Medulla oblongata (tissue), 1 donor: ENCODE measurements at regions not wholly inside any gene's neighbourhood (a gene's known extent, or its start where the extent isn't known, plus 50 kb on each side); places are given as distances from the start of the nearest gene placed in this dataset.

Experiments
- DNase-seq: peaks from one replicate; pipeline ENCODE4 v3.0.0-alpha.2; 2015; ENCODE audit errors: extremely low spot score

DNA sequence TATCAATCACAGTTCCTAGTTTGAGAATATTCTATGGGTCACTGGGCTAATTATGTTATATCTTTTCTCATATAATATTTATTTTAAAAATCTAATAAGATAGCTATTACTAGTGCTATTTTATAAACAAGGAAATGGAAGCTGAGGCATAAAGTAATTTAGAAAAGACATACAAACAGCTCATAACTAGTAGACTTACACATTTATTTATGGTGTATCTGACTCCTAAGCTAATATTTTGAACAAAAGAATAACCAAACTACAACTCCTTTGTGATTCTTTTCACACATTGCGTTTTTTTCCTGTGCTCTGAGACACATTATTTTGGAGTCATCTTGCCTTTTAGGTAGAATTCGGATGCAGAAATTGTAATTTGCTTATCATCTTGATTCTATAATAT lies 742.0 kb upstream of the LRRTM4 start:
- no peak for DNase-seq

DNA sequence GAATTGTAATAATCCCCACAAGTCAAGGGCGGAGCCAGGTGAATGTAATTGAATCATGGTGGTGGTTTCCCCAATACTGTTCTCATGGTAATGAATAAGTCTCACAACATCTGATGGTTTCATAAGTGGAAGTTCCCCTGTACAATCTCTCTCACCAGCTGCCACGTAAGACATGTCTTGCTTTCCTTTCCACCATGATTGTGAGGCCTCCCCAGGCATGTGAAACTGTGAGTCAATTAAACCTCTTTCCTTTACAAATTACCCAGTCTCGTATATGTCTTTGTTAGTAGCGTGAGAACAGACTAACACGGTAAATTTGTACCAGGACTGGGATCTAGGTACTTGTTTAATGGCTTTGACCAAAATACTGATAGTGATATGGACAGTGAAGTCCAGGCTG lies 744.3 kb upstream of the REG3G start:
- DNase-seq: no peak

DNA sequence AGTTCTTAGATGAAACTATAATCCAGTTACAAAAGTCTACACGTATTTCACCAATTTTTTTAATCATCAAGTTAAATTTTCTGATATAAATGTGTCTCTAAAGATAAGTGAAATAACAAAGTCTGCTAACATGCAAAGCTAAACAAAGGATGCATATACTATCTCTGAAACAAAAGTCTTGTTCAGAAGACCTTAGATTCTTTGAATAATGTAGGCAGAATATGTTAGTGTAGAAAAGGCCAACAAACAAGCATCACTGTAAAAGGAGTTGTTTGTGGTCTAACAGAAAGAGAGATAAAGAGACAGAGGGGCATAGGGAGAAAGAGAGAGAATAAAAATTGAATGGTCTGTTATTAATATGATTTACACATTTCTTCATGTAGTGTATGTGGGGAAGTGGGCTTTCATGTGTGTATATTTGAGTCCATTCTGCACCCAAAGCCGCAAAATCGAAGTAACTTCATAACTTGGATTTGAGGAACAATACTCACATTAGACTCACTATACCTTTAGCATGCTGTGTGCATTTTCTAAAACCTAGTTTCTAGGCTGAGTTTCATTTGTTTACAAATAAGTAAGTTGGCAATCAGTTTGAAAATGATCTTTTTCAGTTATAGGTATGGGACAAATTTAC lies 734.8 kb upstream of the REG3G start:
- peak; percentile 54 for DNase-seq

DNA sequence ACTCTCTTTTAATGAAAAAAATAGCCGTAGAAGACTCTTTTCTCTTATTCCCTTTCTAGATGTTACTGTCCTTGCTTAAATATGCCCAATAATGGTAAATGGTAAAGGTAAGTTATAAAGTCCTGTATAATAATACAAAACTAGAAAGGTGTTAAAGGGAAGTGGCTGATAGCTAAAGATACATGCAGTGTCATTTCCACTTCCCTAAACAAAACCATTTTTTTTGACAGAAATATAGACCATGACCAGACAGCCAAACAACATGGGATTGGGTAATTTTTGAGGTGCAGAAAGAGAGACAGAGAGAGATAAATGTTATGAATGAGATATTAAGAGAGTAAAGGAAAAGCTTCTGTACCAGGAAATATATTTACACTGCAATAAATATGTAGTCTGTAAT lies 731.7 kb upstream of the REG3G start:
- no peak for DNase-seq

DNA sequence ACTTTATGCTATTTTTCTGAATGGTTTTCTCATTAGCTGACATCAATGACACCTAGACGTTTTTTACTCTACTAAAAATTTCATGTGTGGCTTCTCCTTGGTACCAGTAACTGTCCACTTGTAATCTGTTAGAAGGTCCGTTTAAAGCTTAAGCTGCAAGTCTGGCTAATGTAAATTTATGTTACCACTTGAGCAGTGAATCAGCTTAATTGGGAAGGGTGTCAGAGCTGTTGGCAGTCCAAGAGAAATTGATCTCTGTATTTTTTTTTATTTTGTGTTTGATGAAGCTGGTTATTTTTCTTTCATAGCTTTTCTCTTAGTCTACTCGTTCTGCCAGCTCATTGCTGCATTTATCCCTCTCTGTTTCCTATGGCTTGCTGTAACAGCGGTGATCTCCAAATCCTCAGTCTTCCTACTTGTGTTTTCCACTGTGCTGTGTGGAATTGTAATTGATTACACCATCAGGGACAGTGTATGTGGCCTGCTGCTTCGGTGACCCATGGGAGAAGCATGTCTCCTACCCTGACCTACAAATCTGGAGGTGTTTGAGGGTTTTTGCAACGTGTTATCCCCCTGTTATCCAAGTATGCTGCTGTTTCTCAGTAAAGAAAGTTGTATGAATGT lies 724.2 kb upstream of the REG3G start:
- DNase-seq: no peak

DNA sequence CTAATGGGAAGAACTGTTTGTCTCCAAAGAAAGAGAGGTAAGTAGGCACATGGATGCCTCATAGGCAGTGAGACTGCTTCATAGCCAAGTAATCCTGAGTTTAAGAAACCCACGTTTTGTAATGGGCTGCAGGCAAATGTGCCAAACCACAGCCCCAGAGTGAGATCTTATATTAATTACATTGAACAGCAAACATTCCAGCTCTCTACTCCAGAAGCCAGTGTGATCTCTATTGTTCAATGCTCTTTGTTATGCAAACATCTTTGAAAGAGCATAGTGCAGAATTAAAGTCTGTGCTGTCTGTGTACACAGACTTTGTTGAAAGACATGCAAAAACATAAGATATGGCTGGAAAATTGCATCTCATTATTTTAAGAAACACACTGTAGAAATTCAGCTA lies 720.8 kb upstream of the REG3G start:
- DNase-seq: no peak

DNA sequence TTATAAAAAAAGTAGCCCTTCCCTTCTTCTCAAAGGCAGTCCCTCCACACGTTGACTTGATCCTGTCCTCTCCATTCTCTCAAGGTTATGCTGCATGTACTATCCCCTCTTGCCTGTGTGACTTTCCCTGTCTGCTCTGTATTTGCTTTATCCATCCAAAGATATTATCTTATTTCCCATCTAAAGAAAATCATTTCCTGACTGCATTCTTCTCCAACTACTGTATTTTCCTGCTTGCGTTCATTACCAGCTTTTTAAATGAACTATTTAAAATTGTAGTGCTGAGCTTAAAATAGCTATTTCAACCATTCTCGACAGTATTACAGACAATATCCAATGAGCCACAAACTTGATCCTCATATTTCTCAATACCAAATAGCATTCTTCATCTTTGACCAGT lies 716.0 kb upstream of the REG3G start:
- no peak for DNase-seq

DNA sequence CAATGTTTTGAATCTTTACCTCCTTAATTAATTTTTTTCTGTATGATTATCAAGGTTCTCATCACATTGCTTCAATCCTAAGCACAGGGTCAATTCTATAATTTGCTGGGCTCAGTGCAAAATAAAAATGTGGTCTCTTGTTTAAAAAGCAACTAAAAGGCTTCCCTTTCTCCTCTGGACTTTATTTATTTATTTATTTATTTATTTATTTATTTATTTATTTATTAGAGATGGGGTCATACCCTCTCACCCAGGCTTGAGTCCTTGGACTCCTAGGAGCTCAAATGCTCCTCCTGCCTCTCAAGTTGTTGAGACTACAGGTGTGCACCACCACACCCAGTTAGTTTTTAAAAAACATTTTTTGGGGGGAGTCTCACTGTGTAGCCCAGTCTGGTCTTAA lies 710.1 kb upstream of the REG3G start:
- DNase-seq: no peak

DNA sequence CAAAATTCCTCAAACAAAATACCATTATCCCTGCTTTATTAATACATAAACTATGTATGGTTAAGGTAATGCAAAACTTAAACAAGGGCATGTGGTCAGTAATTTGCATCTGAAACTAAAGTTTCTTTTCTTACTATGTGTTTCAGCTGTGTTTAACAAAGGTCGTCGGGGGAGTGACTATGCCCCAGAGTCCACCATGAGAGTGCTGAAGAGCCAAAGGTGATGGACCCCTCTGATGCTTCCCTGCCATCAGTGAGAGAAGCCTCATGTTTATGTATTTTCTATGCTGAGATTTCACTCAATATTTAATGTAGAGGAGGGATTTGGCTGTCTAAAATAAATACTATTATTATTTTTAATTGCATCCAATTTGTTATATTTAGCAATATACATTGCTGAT lies 707.2 kb upstream of the REG3G start:
- DNase-seq: no peak

DNA sequence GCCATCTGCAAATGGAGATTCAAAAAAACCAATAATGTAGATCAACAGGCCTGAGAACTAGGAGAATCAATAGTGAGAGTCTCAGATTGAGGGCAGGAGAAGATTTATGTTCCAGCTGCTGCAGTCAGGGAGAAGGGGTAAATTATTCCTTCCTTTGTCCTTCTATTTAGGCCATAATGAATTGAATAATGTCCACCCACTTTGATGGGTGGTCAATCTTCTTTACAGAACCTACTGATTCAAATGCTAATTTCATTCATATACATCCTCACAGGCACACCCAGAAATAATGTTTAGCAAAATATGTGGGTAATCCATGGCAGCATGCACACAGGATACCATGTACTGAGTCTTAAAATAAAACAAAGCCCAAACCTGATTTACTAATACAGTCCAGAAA lies 695.3 kb upstream of the REG3G start:
- no peak for DNase-seq

DNA sequence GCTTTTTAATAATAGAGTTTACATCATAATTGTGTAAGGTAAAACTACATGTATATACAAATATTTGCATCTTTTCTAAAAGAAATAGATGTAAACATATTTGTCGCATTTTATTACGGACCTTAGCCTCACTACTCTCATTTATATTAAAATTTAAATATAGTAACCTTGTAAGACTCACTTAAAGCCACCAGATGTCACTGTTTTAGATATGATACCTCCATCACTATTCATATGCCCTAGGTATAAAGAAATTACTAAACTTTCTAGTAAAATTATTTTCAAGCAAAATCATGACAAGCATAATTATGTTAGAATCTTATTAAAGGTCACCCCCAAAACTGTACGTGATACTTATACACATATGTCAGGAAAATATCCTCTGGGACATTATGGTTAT lies 674.3 kb upstream of the REG3G start:
- DNase-seq: no peak

DNA sequence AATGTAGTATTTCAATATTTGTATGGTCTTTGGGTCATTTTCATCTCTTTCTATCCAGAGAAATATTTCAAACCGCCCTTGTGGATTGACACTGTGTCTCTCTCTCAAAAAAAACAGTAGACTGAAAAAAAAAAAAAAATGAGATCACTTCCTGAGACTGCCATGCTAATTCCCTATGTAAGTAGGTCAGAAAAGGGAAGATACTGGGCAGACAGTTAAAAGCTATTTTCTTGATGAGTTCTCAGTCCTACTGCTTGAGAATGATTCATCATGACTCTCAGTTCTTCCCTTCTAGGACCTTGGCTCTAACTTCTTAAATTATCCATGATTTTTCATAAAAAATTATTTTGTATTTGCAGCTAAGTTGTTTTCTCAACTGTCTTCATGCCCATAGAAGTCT lies 672.3 kb upstream of the REG3G start:
- no peak for DNase-seq

DNA sequence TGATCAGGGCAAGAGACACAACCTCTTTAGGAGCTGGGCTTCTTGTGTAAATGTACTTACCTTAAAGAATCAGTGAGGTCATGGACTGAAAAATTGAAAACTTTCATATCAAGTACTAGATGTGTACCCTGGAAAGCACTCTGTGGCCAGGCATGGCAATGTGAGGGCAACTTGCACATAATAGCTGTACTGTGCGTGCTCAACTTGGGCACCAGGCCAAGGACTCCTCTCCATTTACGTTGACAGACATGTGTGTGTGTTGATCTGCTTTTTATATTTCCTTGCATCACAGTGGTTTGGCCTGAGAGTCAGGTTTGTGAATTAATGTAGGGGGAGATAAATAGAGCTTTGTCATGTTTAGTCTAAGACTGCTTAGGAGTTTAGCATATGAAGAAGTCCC lies 669.5 kb upstream of the REG3G start:
- DNase-seq: no peak

DNA sequence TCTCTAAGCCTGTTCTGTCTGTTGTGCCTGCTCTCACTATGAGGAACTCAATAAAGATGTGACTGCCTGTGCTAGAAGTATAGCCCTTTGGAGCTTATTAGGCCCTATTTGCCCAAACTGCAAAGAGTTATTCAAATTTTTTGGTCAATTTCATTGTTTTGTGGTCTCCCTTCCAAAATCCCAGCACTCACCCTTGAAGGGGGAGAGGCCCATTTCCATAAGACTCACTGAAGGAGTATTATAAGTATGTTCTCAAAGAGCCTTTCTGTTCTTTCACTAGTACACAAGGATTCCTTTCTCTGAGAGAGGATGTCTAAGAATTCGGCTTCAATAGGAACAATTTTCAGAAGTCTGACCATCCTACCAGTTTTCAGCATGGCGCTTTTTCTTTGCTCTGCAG lies 641.9 kb upstream of the REG3G start:
- DNase-seq: peak; percentile 4

DNA sequence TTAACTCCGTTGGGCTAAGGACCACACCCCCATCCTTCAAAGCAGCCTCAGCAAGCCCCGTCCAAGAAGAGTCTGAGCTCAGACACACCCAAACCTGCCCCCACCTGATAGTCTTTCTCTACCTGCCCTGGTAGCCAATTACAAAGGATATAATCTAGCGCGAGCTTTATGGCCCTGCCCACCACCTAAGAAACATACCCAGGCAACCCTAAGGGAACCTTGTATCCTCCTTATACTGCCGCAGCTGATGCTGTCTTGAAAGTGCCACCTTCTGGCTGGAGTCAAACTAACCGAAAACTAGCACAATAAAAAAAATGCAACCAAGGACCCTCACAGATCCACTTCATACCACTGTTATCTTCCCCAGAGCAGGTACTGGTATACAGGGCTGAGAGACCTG lies 628.3 kb upstream of the REG3G start:
- DNase-seq: no peak

DNA sequence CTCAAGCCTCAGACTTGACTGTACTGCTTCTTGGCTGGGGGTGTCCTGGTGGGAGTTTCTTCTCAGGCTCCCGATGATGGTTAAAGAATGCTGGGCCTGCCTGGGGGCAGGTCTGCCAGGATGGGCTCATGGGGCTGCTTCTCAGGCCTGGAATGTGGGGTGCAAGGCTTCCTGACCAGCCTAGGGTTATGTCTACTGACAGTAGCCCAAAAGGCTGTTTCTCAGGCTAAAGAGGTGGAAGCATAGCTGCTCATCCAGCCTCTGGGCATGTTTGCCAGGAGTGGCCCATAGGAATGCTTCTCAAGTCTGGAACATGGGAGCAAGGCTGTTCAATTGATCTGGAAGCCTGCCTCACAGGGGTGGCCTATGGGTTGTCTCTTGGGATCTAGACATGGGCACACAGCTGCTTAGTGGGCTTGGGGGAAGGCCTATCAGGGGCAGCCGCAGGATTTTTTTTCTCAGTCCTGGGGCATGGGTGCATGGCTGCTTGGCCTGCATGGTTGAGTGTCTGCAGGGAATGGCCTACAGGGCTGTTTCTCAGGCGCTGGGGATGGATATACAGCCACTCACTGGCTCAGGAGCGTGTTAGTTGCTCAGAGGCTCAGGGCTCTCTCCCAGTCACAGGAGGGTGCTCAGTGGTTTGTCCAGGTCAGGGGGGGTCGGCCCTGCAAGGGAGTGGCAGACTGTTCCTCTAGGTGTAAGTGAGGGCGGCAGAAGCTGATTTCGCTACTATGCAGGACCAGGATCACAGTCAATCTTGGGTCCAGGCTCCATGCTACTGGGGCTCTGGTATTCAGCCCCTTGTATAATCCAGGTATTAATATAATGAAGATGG lies 617.3 kb upstream of the REG3G start:
- DNase-seq: no peak

DNA sequence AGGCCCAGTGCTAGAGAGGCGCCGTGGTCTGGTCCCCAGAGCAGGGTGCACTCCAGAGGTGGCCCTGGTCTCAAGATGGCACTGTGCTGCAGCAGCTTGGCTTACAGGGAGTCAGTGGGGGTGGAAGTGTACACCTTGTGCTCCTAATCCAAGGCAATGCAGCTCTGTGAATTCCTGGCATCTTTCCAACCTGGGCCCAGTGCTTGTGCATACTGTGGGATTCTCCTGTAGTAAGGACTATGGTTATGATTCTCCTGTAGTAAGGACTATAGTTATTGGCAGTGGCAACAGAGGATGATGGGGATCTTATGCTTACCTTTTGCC lies 616.7 kb upstream of the REG3G start:
- DNase-seq: no peak

DNA sequence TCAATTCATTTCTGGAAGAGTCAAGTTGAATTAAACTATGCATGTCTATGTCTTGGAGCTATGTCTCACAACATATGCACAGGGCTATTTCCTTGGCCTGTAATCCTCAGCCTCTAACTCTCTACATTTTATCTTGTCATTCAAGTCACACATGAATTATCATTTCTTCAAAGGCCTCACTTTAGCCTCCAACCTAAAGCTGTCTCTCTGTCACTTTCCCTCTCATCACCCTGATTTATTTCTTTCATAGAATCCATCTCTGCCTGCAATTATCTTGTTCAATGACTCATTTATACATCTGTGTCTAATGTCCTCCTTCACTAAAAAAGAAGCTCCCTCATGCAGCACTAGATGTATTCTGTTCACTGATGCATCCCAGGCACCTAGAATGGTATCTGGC lies 614.2 kb upstream of the REG3G start:
- no peak for DNase-seq

DNA sequence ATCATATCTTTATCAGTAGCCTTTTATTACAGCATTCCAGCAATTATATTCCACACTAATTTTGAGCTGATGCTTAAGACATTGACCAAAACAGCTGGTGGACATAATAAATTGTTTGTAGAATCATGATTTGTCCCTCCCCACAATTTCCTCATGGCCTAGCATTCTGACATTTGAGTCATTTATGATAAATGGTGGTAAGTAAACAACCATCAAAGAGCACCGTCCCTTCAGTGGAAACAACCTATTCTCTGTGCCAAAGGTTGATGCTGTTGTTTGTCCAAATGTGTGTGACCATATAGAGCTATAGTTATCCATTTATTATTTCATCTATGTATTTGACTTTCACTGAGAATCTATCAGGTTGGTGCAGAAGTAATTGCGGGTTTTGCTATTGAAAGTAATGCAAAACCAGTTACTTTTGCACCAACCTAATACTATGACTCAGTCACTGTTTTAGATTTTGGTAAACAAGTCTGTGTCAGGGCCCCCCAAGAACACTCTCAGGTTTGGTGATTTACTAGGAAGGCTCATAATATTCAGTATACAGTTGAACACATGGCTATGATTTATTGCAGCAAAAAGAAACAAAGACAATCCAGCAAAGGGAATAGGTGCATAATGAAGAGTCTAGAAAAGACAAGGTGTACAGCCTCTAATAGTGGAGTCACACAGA lies 608.7 kb upstream of the REG3G start:
- DNase-seq: no peak

DNA sequence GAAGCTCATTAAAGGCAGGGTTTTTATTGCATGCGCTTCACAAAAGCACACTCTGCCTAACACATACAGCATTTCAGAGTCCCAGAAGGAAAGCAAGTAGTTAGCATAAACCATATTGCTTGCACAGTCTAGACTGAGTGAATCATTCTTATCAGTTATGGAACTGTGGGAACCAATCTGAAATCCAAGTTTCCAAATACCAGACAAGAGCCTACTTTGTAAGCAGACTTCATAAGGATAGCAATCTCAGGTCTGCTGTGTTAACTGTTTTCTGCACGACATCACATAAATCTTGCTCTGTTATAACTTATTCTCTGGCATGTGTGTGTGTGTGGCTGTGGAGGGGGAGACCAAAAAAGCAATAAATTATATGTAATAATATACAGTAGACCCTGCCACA lies 608.1 kb upstream of the REG3G start:
- DNase-seq: no peak

DNA sequence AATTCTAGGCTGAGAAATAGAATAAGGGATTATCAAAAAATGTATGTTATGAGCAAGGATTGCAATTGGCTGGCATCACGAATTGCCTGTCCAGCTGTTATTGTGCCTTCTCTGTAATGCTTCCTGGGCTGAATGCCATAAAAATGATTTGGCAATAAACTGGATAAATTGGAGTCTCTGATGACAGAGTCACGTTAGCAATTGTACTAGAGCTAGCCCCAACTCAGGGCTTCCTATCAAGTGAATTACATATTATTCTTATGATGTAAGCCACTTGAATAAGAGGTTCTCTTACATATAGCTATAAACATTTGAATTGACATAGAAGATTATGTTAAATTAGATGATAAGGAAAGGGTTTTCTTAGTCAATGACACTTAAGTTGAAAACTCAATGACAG lies 607.5 kb upstream of the REG3G start:
- DNase-seq: no peak

DNA sequence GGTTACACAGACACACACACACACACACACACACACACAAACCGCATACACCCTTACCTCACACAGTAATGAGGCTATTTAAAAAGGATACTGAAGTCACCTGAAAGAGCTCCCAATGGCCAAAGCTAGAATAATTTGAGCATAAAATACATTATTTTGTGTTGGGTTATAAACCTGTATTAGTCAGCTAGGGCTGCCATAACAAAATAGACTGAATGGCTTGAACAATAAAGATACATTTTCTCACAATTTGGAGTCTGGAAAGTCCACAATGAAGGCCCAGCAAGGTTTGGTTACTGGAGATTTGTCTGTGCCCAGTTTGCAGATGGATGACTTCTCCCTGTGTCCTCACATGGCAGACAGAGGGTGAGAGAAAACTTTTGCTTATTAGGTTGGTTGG lies 605.4 kb upstream of the REG3G start:
- no peak for DNase-seq

DNA sequence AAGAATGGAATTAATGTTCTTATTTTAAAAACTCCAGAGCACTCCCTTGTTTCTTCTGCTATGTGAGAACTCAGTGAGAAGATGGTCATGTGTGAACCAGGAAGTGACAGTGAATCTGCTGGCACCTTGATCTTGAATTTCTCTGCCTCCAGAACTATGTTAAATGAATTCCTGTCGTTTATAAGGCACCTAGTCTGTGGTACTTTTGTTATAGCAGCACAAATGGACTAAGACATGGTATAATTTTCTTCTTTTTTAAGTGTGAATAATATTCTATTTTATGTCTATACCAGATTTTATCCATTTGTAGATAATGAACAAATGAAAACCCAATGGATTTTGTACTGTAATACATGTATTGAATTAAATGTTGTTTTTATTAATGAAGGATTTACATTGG lies 601.9 kb upstream of the REG3G start:
- no peak for DNase-seq
